ENCODE measurements at regions not wholly inside any gene's neighbourhood (a gene's known extent, or its start where the extent isn't known, plus 50 kb on each side); places are given as distances from the start of the nearest gene placed in this dataset.
"Not testable (repeated sequence)": the region's sequence is repeated elsewhere in the genome, so short reads cannot be mapped to it uniquely, and the experiment has no call there.

- DNase-seq (ENCODE audit: low spot score): no peak
Measured at GRCh38 chr4:77220828-77221613, 64.0 kb downstream of the CCNG2 start.

- no peak for DNase-seq (ENCODE audit: low spot score)
Measured at GRCh38 chr4:77225022-77225421, 68.0 kb downstream of the CCNG2 start.

- DNase-seq (ENCODE audit: low spot score): no peak
Measured at GRCh38 chr4:77226939-77227705, 70.1 kb downstream of the CCNG2 start.

- no peak for DNase-seq (ENCODE audit: low spot score)
Measured at GRCh38 chr4:77229433-77229832, 72.4 kb downstream of the CCNG2 start.

- DNase-seq (ENCODE audit: low spot score): no peak
Measured at GRCh38 chr4:77232653-77233052, 75.6 kb downstream of the CCNG2 start.

- DNase-seq (ENCODE audit: low spot score): no peak
Measured at GRCh38 chr4:77235289-77235854, 78.4 kb downstream of the CCNG2 start.

GRCh38 chr4:77236806-77237205, 79.8 kb downstream of the CCNG2 start:
- DNase-seq (ENCODE audit: low spot score): no peak

- peak; percentile 36 for DNase-seq (ENCODE audit: low spot score)
Measured at GRCh38 chr4:77240469-77241066, 83.6 kb downstream of the CCNG2 start.

GRCh38 chr4:77248805-77249204, 91.8 kb downstream of the CCNG2 start:
- DNase-seq (ENCODE audit: low spot score): no peak

GRCh38 chr4:77251751-77252150, 94.7 kb downstream of the CCNG2 start:
- no peak for DNase-seq (ENCODE audit: low spot score)

GRCh38 chr4:77263247-77263646, 106.2 kb downstream of the CCNG2 start:
- DNase-seq (ENCODE audit: low spot score): no peak

- DNase-seq (ENCODE audit: low spot score): not testable (repeated sequence)
Measured at GRCh38 chr4:77263976-77264375, 107.0 kb downstream of the CCNG2 start.

- no peak for DNase-seq (ENCODE audit: low spot score)
Measured at GRCh38 chr4:77264826-77265225, 107.8 kb downstream of the CCNG2 start.

GRCh38 chr4:77268108-77268507, 111.1 kb downstream of the CCNG2 start:
- DNase-seq (ENCODE audit: low spot score): no peak

GRCh38 chr4:77269505-77269904, 112.5 kb downstream of the CCNG2 start:
- DNase-seq (ENCODE audit: low spot score): no peak

GRCh38 chr4:77273412-77273811, 116.4 kb downstream of the CCNG2 start:
- no peak for DNase-seq (ENCODE audit: low spot score)

- DNase-seq (ENCODE audit: low spot score): not testable (repeated sequence)
Measured at GRCh38 chr4:77279114-77279513, 122.1 kb downstream of the CCNG2 start.

GRCh38 chr4:77282305-77282704, 125.3 kb downstream of the CCNG2 start:
- no peak for DNase-seq (ENCODE audit: low spot score)

GRCh38 chr4:77284036-77284435, 127.0 kb downstream of the CCNG2 start:
- no peak for DNase-seq (ENCODE audit: low spot score)

- no peak for DNase-seq (ENCODE audit: low spot score)
Measured at GRCh38 chr4:77286906-77287305, 129.9 kb downstream of the CCNG2 start.

- no peak for DNase-seq (ENCODE audit: low spot score)
Measured at GRCh38 chr4:77293426-77293825, 136.4 kb downstream of the CCNG2 start.

GRCh38 chr4:77300996-77301395, 144.0 kb downstream of the CCNG2 start:
- DNase-seq (ENCODE audit: low spot score): not testable (repeated sequence)

GRCh38 chr4:77305766-77306165, 148.8 kb downstream of the CCNG2 start:
- no peak for DNase-seq (ENCODE audit: low spot score)

Data from CD4-positive, alpha-beta T cell treated with Interleukin-15 for 4 hours (primary cell).